ENCODE measurements at regions not wholly inside any gene's neighbourhood (a gene's known extent, or its start where the extent isn't known, plus 50 kb on each side); places are given as distances from the start of the nearest gene placed in this dataset.

DNA sequence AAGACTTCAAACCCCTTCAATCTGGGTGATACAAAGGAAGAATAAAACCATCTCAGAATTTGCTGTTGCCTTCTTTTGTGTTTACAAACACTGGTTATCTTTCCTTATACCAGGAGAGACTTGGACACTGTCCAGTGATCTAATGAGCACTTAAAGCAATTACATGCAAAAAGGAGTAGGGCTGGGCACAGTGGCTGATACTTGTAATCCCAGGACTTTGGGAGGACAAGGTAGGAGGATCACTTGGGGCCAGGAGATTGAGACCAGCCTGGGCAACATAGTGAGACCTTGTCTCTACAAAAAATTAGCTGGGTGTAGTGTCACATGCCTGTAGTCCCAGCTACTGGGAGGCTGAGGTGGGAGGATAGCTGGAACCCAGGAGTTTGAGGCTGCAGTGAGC lies 95.7 kb upstream of the DRD5 start:
- TF ChIP-seq CTCF (IDR thresholded peaks at IDR 0.05) (no peak), EP300 (IDR thresholded peaks at IDR 0.05) (no peak), ZSCAN20 (CRISPR knock-in tag; IDR thresholded peaks at IDR 0.05) (no peak)

Measured in A549 (cell line).